K562 (cell line): ENCODE measurements at regions not wholly inside any gene's neighbourhood (a gene's known extent, or its start where the extent isn't known, plus 50 kb on each side); places are given as distances from the start of the nearest gene placed in this dataset.

Experiments
- ARHGAP35 ChIP-seq: fragments of 450-650 bp; IDR thresholded peaks from 2 replicates; pipeline ENCODE4 v1.6.1; 2018; ENCODE audit not compliant: partially characterized antibody
- ASH1L ChIP-seq: fragments of 450-650 bp; IDR thresholded peaks from 2 replicates; pipeline ENCODE4 v1.6.1; 2018; ENCODE audit warnings: borderline replicate concordance, mild to moderate bottlenecking, low read depth; ENCODE audit not compliant: partially characterized antibody
- BRD9 ChIP-seq: fragments of 450-650 bp; IDR thresholded peaks from 2 replicates; pipeline ENCODE4 v1.6.1; 2018; ENCODE audit warnings: low read depth; ENCODE audit not compliant: partially characterized antibody
- DNMT1 ChIP-seq: fragments of 450-650 bp; IDR thresholded peaks from 2 replicates; pipeline ENCODE4 v1.6.1; 2016; ENCODE audit warnings: antibody characterized with exemption, mild to moderate bottlenecking
- FOXM1 ChIP-seq, 2 experiments: fragments of 450-650 bp in 1 of 2; sonication (generic) in 1 of 2; formaldehyde crosslinking in 1 of 2; IDR thresholded peaks; 2 replicates each; pipeline versions ENCODE4 v1.6.1 to v1.9.0; 2017 to 2022; ENCODE audit warnings: low read depth in 2 of 2, mild to moderate bottlenecking in 2 of 2, missing genetic modification reagents in 1 of 2, moderate library complexity in 1 of 2
- FOXP1 ChIP-seq: sonication (generic); formaldehyde crosslinking; IDR thresholded peaks from 2 replicates; pipeline ENCODE4 v1.8.0; 2022; ENCODE audit warnings: mild to moderate bottlenecking, missing genetic modification reagents
- GABPB1 ChIP-seq: sonication (generic); formaldehyde crosslinking; IDR thresholded peaks from 2 replicates; pipeline ENCODE4 v1.8.0; 2022; ENCODE audit warnings: mild to moderate bottlenecking, missing genetic modification reagents
- JUND ChIP-seq, 2 experiments: IDR thresholded peaks; 2 replicates in 1 of 2; 3 replicates in 1 of 2; pipeline ENCODE4 v1.6.1; 2011; ENCODE audit warnings: borderline replicate concordance in 2 of 2, low read depth in 2 of 2, low read length in 2 of 2, improper control_type of control experiment in 1 of 2, missing biosample characterization in 1 of 2, missing genetic modification characterization in 1 of 2, missing genetic modification reagents in 1 of 2
- KHSRP ChIP-seq: fragments of 450-650 bp; IDR thresholded peaks from 2 replicates; pipeline ENCODE4 v1.6.1; 2017
- MAFK ChIP-seq: IDR thresholded peaks from 2 replicates; pipeline ENCODE4 v1.6.1; 2011; ENCODE audit warnings: low read length, improper control_type of control experiment
- NFE2 ChIP-seq: IDR thresholded peaks from 2 replicates; pipeline ENCODE4 v1.6.1; 2014; ENCODE audit warnings: antibody characterized with exemption, low read depth
- PHF8 ChIP-seq: fragments of 200-600 bp; sonication (generic); IDR thresholded peaks from 2 replicates; pipeline ENCODE4 v1.6.1; 2012; ENCODE audit warnings: mixed run types, mild to moderate bottlenecking, inconsistent platforms, low read length, moderate library complexity, borderline replicate concordance
- RFX1 ChIP-seq: fragments of 450-650 bp; IDR thresholded peaks from 2 replicates; pipeline ENCODE4 v1.6.1; 2016; ENCODE audit warnings: mild to moderate bottlenecking, moderate library complexity
- RNF2 ChIP-seq: sonication (generic); IDR thresholded peaks from 2 replicates; pipeline ENCODE4 v1.6.1; 2016
- SMARCA5 ChIP-seq: fragments of 450-650 bp; IDR thresholded peaks from 2 replicates; pipeline ENCODE4 v1.6.1; 2016
- SNRNP70 ChIP-seq: fragments of 200-400 bp; formaldehyde crosslinking; optimal IDR thresholded peaks from 2 replicates; pipeline ENCODE3; 2017; ENCODE audit warnings: low read depth, low read length
- TAF1 ChIP-seq: IDR thresholded peaks from 2 replicates; pipeline ENCODE4 v1.6.1; 2011; ENCODE audit warnings: mild to moderate bottlenecking, low read length, moderate library complexity; ENCODE audit not compliant: insufficient read depth, control insufficient read depth, severe bottlenecking; ENCODE audit errors: extremely low read depth
- ZNF124 ChIP-seq: sonication (generic); formaldehyde crosslinking; IDR thresholded peaks from 2 replicates; pipeline ENCODE4 v1.8.1; 2022; ENCODE audit warnings: missing genetic modification reagents
- ZNF184 ChIP-seq: sonication (generic); formaldehyde crosslinking; IDR thresholded peaks from 2 replicates; pipeline ENCODE4 v1.5.0; 2020; ENCODE audit warnings: missing genetic modification reagents
- TF ChIP-seq, protein P1 (sequence below): fragments of 450-650 bp; IDR thresholded peaks from 2 replicates; pipeline ENCODE4 v1.6.1; 2016
- TF ChIP-seq, protein P2 (sequence below): IDR thresholded peaks from 3 replicates; pipeline ENCODE4 v1.6.1; 2011; ENCODE audit warnings: borderline replicate concordance, mild to moderate bottlenecking, moderate library complexity; ENCODE audit not compliant: insufficient read length; ENCODE audit errors: extremely low read depth
- TF ChIP-seq, protein P3 (sequence below): sonication (generic); formaldehyde crosslinking; IDR thresholded peaks from 2 replicates; pipeline ENCODE4 v1.9.0; 2022; ENCODE audit warnings: mild to moderate bottlenecking, missing genetic modification reagents
- TF ChIP-seq, protein P4 (sequence below): fragments of 250-450 bp; sonication (Bioruptor Pico); IDR thresholded peaks from 2 replicates; pipeline ENCODE4 v1.5.0; 2022; ENCODE audit warnings: mild to moderate bottlenecking

DNA sequence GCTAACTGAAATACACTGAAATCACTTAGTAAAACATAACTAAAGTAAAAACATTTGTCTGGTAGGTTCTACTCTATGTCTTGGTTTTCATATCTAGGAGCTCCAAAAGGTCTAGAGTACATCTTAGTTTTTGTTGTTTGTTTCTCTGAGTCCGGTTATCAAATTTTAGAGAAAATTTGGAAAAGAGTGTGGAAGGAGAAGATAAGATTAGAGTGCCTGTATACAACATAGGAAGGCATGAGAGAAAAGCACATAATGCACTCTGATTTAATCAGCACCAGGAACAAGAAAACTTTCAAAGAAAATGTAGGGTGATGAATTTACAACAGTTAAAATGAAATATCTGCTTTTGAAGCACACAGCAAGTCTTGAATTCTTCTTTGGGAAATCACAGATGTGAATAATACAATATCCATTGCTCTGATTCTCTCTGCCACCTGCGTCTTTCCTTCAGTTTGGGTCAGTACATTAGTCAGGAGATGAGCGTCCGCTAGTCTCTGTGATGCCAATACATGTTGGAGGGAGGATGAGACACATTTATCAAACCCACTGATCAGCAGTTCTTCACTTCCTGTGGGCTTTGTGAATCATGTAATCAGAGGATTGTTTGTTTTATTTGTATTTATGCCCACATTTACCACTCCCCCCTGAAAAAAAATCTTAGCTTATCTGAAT, 477.8 kb upstream of the GCFC2 start (continued):
- TF ChIP-seq RFX1: no peak
- no peak for TF ChIP-seq SMARCA5
- TF ChIP-seq, protein P1, sequence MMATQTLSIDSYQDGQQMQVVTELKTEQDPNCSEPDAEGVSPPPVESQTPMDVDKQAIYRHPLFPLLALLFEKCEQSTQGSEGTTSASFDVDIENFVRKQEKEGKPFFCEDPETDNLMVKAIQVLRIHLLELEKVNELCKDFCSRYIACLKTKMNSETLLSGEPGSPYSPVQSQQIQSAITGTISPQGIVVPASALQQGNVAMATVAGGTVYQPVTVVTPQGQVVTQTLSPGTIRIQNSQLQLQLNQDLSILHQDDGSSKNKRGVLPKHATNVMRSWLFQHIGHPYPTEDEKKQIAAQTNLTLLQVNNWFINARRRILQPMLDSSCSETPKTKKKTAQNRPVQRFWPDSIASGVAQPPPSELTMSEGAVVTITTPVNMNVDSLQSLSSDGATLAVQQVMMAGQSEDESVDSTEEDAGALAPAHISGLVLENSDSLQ: no peak
- no peak for TF ChIP-seq ZNF124
- no peak for TF ChIP-seq ZNF184 (CRISPR knock-in tag)
- TF ChIP-seq GABPB1 (CRISPR knock-in tag): no peak
- TF ChIP-seq TAF1: no peak
- TF ChIP-seq MAFK: no peak
- TF ChIP-seq KHSRP: no peak
- TF ChIP-seq, protein P2, sequence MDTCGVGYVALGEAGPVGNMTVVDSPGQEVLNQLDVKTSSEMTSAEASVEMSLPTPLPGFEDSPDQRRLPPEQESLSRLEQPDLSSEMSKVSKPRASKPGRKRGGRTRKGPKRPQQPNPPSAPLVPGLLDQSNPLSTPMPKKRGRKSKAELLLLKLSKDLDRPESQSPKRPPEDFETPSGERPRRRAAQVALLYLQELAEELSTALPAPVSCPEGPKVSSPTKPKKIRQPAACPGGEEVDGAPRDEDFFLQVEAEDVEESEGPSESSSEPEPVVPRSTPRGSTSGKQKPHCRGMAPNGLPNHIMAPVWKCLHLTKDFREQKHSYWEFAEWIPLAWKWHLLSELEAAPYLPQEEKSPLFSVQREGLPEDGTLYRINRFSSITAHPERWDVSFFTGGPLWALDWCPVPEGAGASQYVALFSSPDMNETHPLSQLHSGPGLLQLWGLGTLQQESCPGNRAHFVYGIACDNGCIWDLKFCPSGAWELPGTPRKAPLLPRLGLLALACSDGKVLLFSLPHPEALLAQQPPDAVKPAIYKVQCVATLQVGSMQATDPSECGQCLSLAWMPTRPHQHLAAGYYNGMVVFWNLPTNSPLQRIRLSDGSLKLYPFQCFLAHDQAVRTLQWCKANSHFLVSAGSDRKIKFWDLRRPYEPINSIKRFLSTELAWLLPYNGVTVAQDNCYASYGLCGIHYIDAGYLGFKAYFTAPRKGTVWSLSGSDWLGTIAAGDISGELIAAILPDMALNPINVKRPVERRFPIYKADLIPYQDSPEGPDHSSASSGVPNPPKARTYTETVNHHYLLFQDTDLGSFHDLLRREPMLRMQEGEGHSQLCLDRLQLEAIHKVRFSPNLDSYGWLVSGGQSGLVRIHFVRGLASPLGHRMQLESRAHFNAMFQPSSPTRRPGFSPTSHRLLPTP: no peak
- TF ChIP-seq ARHGAP35: no peak
- TF ChIP-seq FOXP1 (CRISPR knock-in tag): no peak
- TF ChIP-seq, protein P3, sequence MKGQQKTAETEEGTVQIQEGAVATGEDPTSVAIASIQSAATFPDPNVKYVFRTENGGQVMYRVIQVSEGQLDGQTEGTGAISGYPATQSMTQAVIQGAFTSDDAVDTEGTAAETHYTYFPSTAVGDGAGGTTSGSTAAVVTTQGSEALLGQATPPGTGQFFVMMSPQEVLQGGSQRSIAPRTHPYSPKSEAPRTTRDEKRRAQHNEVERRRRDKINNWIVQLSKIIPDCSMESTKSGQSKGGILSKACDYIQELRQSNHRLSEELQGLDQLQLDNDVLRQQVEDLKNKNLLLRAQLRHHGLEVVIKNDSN (CRISPR knock-in tag): no peak
- no peak for TF ChIP-seq BRD9
- TF ChIP-seq DNMT1: no peak
- TF ChIP-seq NFE2: no peak
- TF ChIP-seq RNF2: no peak
- TF ChIP-seq PHF8: no peak
- TF ChIP-seq SNRNP70: no peak
- TF ChIP-seq ASH1L: no peak
- TF ChIP-seq, protein P4, sequence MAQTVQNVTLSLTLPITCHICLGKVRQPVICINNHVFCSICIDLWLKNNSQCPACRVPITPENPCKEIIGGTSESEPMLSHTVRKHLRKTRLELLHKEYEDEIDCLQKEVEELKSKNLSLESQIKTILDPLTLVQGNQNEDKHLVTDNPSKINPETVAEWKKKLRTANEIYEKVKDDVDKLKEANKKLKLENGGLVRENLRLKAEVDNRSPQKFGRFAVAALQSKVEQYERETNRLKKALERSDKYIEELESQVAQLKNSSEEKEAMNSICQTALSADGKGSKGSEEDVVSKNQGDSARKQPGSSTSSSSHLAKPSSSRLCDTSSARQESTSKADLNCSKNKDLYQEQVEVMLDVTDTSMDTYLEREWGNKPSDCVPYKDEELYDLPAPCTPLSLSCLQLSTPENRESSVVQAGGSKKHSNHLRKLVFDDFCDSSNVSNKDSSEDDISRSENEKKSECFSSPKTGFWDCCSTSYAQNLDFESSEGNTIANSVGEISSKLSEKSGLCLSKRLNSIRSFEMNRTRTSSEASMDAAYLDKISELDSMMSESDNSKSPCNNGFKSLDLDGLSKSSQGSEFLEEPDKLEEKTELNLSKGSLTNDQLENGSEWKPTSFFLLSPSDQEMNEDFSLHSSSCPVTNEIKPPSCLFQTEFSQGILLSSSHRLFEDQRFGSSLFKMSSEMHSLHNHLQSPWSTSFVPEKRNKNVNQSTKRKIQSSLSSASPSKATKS (CRISPR knock-in tag): no peak
- TF ChIP-seq FOXM1 (IDR thresholded peaks at IDR 0.05; ENCODE audit: low read depth): no peak
- no peak for TF ChIP-seq FOXM1 (CRISPR knock-in tag; IDR thresholded peaks at IDR 0.05; ENCODE audit: low read depth)
- TF ChIP-seq JUND (IDR thresholded peaks at IDR 0.05; ENCODE audit: borderline replicate concordance, low read depth, low read length): no peak
- no peak for TF ChIP-seq JUND (tag; IDR thresholded peaks at IDR 0.05; ENCODE audit: borderline replicate concordance, low read depth, low read length)
